ENCODE measurements at regions not wholly inside any gene's neighbourhood (a gene's known extent, or its start where the extent isn't known, plus 50 kb on each side); places are given as distances from the start of the nearest gene placed in this dataset.

- TF ChIP-seq SAP30 (IDR thresholded peaks at IDR 0.05; ENCODE audit: insufficient read depth, insufficient replicate concordance, low read length) (no peak), RBBP5 (IDR thresholded peaks at IDR 0.05; ENCODE audit: borderline replicate concordance, low read depth, low read length) (no peak), CTBP2 (IDR thresholded peaks at IDR 0.05; ENCODE audit: borderline replicate concordance, insufficient read depth, insufficient read length, low read length) (no peak), TBP (IDR thresholded peaks at IDR 0.05; ENCODE audit: low read depth, low read length) (no peak), BACH1 (IDR thresholded peaks at IDR 0.05; ENCODE audit: low read length) (no peak), SP1 (IDR thresholded peaks at IDR 0.05; ENCODE audit: low read depth, low read length) (no peak), TCF12 (IDR thresholded peaks at IDR 0.05; ENCODE audit: low read depth, low read length) (no peak), SIX5 (IDR thresholded peaks at IDR 0.05; ENCODE audit: low read depth, low read length) (no peak)
These were observed 228.0 kb downstream of the UACA start (continued) for GRCh38 chr15:70535071-70535954.

All from H1 (cell line).